Heart left ventricle (tissue), 13 donors: ENCODE measurements at regions not wholly inside any gene's neighbourhood (a gene's known extent, or its start where the extent isn't known, plus 50 kb on each side); places are given as distances from the start of the nearest gene placed in this dataset.

ENCODE experiments used
- POLR2A ChIP-seq, 2 donors: fragments of 450-650 bp; IDR thresholded peaks; one replicate each; pipeline ENCODE4 v1.6.1; 2017; ENCODE audit warnings: antibody characterized with exemption in 2 of 2, mild to moderate bottlenecking in 2 of 2, moderate library complexity in 2 of 2
- TF ChIP-seq, protein P1 (sequence below), 12 donors: fragments of 200-600 bp; sonication (generic) in 4 of 12; IDR thresholded peaks; one replicate each; pipeline versions ENCODE4 v1.5.0 to v1.8.0; 2018 to 2022; ENCODE audit warnings: antibody characterized with exemption in 12 of 12, mild to moderate bottlenecking in 5 of 12
- donor health status: ischemic (EF 13 %, LVEDD 7.1; RV severe dilation, severe dysfunction).
- donor health status: DM: no; HTN: yes; CAD: no.
- donor health status: DM: no; HTN: no; CAD: no.
- donor health status: ischemic (EF 25% LVEDD 6.9; RV normal size, moderate dysfunction).
- donor health status: ischemic (EF 25% LVEDD 5.7; RV mildly dilated, moderate dysfunction).
- donor health status: ischemic (EF 35%, LVEDD 5.7; RV mildly dilated, moderate dysfunction).
- donor health status: nonischemic (EF 11% LVEDD 7.7; RV severe dilation, severe dysfunction).
- donor health status: DM: yes; HTN: yes; CAD: no.
- donor health status: PGD.
- donor health status: ischemic (EF 29% LVEDD 5.4; RV normal size, mild dysfunction).
- donor health status: nonischemic (EF 23%, LVEDD 6.1; RV moderate dilation, normal function).

DNA sequence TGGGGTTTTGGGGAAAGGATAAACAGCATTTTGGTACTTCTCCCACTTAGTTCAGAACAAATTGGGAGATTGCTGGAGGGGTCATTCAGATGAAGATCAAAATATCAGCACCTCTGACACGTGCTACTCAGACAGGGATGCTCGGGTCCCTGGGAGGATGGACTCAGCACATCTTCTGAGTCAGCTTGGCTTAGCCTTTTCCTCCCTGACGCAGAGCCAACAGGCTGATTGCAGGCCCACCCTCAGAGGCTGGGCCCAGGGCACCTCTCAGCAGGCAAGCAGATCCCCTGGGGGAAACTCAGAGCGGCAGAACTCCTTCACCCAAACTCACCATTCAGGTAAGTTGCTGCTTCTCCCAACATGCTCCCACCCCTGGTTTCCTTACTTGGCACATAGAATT, 304.9 kb downstream of the TLE3 start:
- no peak for TF ChIP-seq POLR2A (IDR thresholded peaks at IDR 0.05)
- TF ChIP-seq, protein P1, sequence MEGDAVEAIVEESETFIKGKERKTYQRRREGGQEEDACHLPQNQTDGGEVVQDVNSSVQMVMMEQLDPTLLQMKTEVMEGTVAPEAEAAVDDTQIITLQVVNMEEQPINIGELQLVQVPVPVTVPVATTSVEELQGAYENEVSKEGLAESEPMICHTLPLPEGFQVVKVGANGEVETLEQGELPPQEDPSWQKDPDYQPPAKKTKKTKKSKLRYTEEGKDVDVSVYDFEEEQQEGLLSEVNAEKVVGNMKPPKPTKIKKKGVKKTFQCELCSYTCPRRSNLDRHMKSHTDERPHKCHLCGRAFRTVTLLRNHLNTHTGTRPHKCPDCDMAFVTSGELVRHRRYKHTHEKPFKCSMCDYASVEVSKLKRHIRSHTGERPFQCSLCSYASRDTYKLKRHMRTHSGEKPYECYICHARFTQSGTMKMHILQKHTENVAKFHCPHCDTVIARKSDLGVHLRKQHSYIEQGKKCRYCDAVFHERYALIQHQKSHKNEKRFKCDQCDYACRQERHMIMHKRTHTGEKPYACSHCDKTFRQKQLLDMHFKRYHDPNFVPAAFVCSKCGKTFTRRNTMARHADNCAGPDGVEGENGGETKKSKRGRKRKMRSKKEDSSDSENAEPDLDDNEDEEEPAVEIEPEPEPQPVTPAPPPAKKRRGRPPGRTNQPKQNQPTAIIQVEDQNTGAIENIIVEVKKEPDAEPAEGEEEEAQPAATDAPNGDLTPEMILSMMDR (IDR thresholded peaks at IDR 0.05) = no peak
